ENCODE measurements at regions not wholly inside any gene's neighbourhood (a gene's known extent, or its start where the extent isn't known, plus 50 kb on each side); places are given as distances from the start of the nearest gene placed in this dataset.
"Not testable (repeated sequence)": the region's sequence is repeated elsewhere in the genome, so short reads cannot be mapped to it uniquely, and the experiment has no call there.

GRCh38 chr15:91356083-91356482 lies 256.0 kb downstream of the SV2B start:
- no peak for DNase-seq

GRCh38 chr15:91357011-91357410 lies 257.0 kb downstream of the SV2B start:
- no peak for DNase-seq

GRCh38 chr15:91357486-91357885 lies 257.4 kb downstream of the SV2B start:
- no peak for DNase-seq

GRCh38 chr15:91358405-91358804 lies 258.3 kb downstream of the SV2B start:
- DNase-seq, result no peak

- DNase-seq, result not testable (repeated sequence)
These were observed 261.6 kb downstream of the SV2B start for GRCh38 chr15:91361696-91362095.

- no peak for DNase-seq
These were observed 266.1 kb downstream of the SV2B start for GRCh38 chr15:91366111-91366510.

- peak; percentile 38 for DNase-seq
These were observed 268.6 kb downstream of the SV2B start for GRCh38 chr15:91368611-91369010.

- no peak for DNase-seq
These were observed 269.8 kb downstream of the SV2B start for GRCh38 chr15:91369823-91370222.

GRCh38 chr15:91371345-91371744 lies 271.3 kb downstream of the SV2B start:
- not testable (repeated sequence) for DNase-seq

- no peak for DNase-seq
These were observed 274.3 kb downstream of the SV2B start for GRCh38 chr15:91374336-91374735.

GRCh38 chr15:91376038-91376437 lies 276.0 kb downstream of the SV2B start:
- DNase-seq, result no peak

- no peak for DNase-seq
These were observed 280.1 kb downstream of the SV2B start for GRCh38 chr15:91380114-91380513.

GRCh38 chr15:91383532-91383931 lies 283.5 kb downstream of the SV2B start:
- DNase-seq, result no peak

- DNase-seq, result no peak
These were observed 284.2 kb downstream of the SV2B start for GRCh38 chr15:91384189-91384730.

- no peak for DNase-seq
These were observed 285.3 kb downstream of the SV2B start for GRCh38 chr15:91385311-91385710.

- DNase-seq, result no peak
These were observed 293.1 kb downstream of the SV2B start for GRCh38 chr15:91393186-91393585.

GRCh38 chr15:91400481-91400880 lies 300.4 kb downstream of the SV2B start:
- DNase-seq, result no peak

GRCh38 chr15:91407269-91407889 lies 307.3 kb downstream of the SV2B start:
- peak; percentile 40 for DNase-seq

- peak; percentile 55 for DNase-seq
These were observed 308.5 kb downstream of the SV2B start for GRCh38 chr15:91408476-91409076.

GRCh38 chr15:91409387-91409786 lies 309.3 kb downstream of the SV2B start:
- no peak for DNase-seq

GRCh38 chr15:91411586-91411985 lies 311.5 kb downstream of the SV2B start:
- no peak for DNase-seq

- DNase-seq, result no peak
These were observed 312.3 kb downstream of the SV2B start for GRCh38 chr15:91412138-91412928.

GRCh38 chr15:91413142-91413541 lies 313.1 kb downstream of the SV2B start:
- no peak for DNase-seq

- DNase-seq, result no peak
These were observed 314.1 kb downstream of the SV2B start for GRCh38 chr15:91414124-91414523.
